CD8-positive, alpha-beta memory T cell (primary cell): ENCODE measurements at regions not wholly inside any gene's neighbourhood (a gene's known extent, or its start where the extent isn't known, plus 50 kb on each side); places are given as distances from the start of the nearest gene placed in this dataset.
A peak's percentile ranks its signal among the peaks of the same experiment; 100 is the strongest.

Experiments used
- CTCF ChIA-PET: fragments of 350-600 bp; sonication (Branson Sonifier 250); formaldehyde crosslinking; loops from one replicate; lab custom pipeline; 2021; ENCODE audit warnings: antibody characterized with exemption; lab: Charles Lee
- POLR2A ChIA-PET: fragments of 350-600 bp; sonication (Branson Sonifier 250); formaldehyde crosslinking; loops from one replicate; lab custom pipeline; 2021; ENCODE audit warnings: antibody characterized with exemption; lab: Charles Lee
- DNase-seq, 5 donors: peaks; one replicate each; pipeline versions ENCODE4 v3.0.0 to v3.0.0-alpha.2; 2020 to 2022; ENCODE audit warnings: mixed read lengths in 1 of 5
- H3K27ac ChIP-seq: one replicate; pipeline ENCODE4 v1.7.0; 2013; ENCODE audit warnings: low read depth, mild to moderate bottlenecking, low read length, moderate library complexity
- H3K27me3 ChIP-seq: 2 replicates; pipeline ENCODE4 v1.7.0; 2013; ENCODE audit warnings: low read length, mild to moderate bottlenecking; ENCODE audit not compliant: insufficient read depth, poor library complexity, severe bottlenecking
- H3K36me3 ChIP-seq: 2 replicates; pipeline ENCODE4 v1.7.0; 2013; ENCODE audit warnings: mild to moderate bottlenecking, low read length, moderate library complexity; ENCODE audit not compliant: insufficient read depth
- H3K4me1 ChIP-seq: 2 replicates; pipeline ENCODE4 v1.7.0; 2013; ENCODE audit warnings: mild to moderate bottlenecking, low read length, moderate library complexity; ENCODE audit not compliant: insufficient read depth
- H3K4me3 ChIP-seq: 2 replicates; pipeline ENCODE4 v1.7.0; 2013; ENCODE audit warnings: mild to moderate bottlenecking, low read length
- H3K9me3 ChIP-seq: 2 replicates; pipeline ENCODE4 v1.7.0; 2013; ENCODE audit warnings: mild to moderate bottlenecking, low read length
- H3K27ac Mint-ChIP-seq, 8 donors: one replicate each; pipeline ENCODE4 v1.8.0; 2020 to 2021; ENCODE audit warnings: mixed read lengths in 8 of 8, mild to moderate bottlenecking in 6 of 8, inconsistent platforms in 3 of 8, moderate library complexity in 3 of 8
- H3K27me3 Mint-ChIP-seq, 2 donors: one replicate each; pipeline ENCODE4 v1.8.0; 2020 to 2021; ENCODE audit warnings: mixed read lengths in 2 of 2, mild to moderate bottlenecking in 1 of 2, moderate library complexity in 1 of 2
- H3K36me3 Mint-ChIP-seq, 3 donors: one replicate each; pipeline ENCODE4 v1.8.0; 2020 to 2021; ENCODE audit warnings: mixed read lengths in 3 of 3, inconsistent platforms in 1 of 3, mild to moderate bottlenecking in 1 of 3
- H3K4me1 Mint-ChIP-seq, 3 donors: one replicate each; pipeline ENCODE4 v1.8.0; 2020 to 2021; ENCODE audit warnings: mixed read lengths in 3 of 3, inconsistent platforms in 1 of 3, mild to moderate bottlenecking in 1 of 3
- H3K4me3 Mint-ChIP-seq, 7 donors: one replicate each; pipeline ENCODE4 v1.8.0; 2020 to 2021; ENCODE audit warnings: mixed read lengths in 7 of 7, mild to moderate bottlenecking in 6 of 7, moderate library complexity in 4 of 7, inconsistent platforms in 2 of 7
- H3K9me3 Mint-ChIP-seq, 5 donors: one replicate each; pipeline ENCODE4 v1.8.0; 2020 to 2022; ENCODE audit warnings: mixed read lengths in 5 of 5, mild to moderate bottlenecking in 3 of 5, moderate library complexity in 2 of 5, inconsistent platforms in 1 of 5

DNA sequence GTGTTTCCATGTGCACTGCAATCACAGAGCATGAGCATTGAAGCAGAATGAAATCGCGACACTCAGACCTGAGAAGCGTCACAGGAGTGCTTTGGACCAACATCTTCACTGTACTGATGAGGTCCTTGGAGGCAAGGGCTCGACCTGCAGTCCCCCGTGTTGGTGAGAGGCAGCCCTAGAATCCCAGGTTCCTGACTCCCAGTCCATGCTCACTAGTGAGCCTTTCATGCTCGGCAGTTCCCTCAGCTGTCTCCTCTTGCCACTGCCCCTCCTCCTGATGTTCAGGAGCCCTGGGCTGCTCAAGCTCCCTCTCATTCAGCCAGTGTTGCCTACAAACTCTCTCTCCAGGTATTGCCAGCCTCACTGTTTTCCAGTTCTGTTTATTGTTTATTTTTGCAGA is 291.4 kb downstream of the DYSF start:
- ChIA-PET POLR2A (no interaction called here), CTCF (no interaction called here)
- peaks cover 14 to 15% of the 10 kb centered on the region in 2 donors for H3K27me3 Mint-ChIP-seq
- Histone ChIP-seq H3K27me3 (no peaks in the 10 kb centered on the region), H3K9me3 (no peaks in the 10 kb centered on the region), H3K4me3 (no peak overlapping the region), H3K36me3 (no peaks in the 10 kb centered on the region), H3K4me1 (no peaks in the 10 kb centered on the region), H3K27ac (no peak overlapping the region)
- no peaks in the 10 kb centered on the region for H3K36me3 Mint-ChIP-seq
- peaks cover 0 to 3% (median 0%) of the 10 kb centered on the region in 5 donors for H3K9me3 Mint-ChIP-seq
- no peaks in the 10 kb centered on the region for H3K4me1 Mint-ChIP-seq
- no peak overlapping the region for H3K4me3 Mint-ChIP-seq
- DNase-seq: no peak
- no peak overlapping the region for H3K27ac Mint-ChIP-seq

GRCh38 chr2:71743995-71744675 is 290.8 kb downstream of the DYSF start:
- Histone ChIP-seq H3K27ac (no peak overlapping the region), H3K27me3 (no peaks in the 10 kb centered on the region), H3K4me1 (no peaks in the 10 kb centered on the region), H3K36me3 (no peaks in the 10 kb centered on the region), H3K9me3 (no peaks in the 10 kb centered on the region), H3K4me3 (no peak overlapping the region)
- peaks cover 13 to 14% of the 10 kb centered on the region in 2 donors for H3K27me3 Mint-ChIP-seq
- no peak overlapping the region for H3K27ac Mint-ChIP-seq
- H3K9me3 Mint-ChIP-seq: peaks cover 0 to 3% (median 0%) of the 10 kb centered on the region in 5 donors
- CTCF ChIA-PET: no interaction called here
- DNase-seq: no peak
- no peaks in the 10 kb centered on the region for H3K4me1 Mint-ChIP-seq
- H3K36me3 Mint-ChIP-seq: no peaks in the 10 kb centered on the region
- POLR2A ChIA-PET: no interaction called here
- H3K4me3 Mint-ChIP-seq: no peak overlapping the region

- DNase-seq: no peak
- Mint-ChIP-seq H3K27me3 (peaks cover 9 to 11% of the 10 kb centered on the region in 2 donors), H3K9me3 (peaks cover 0 to 3% (median 0%) of the 10 kb centered on the region in 5 donors), H3K36me3 (no peaks in the 10 kb centered on the region), H3K4me3 (no peak overlapping the region), H3K4me1 (no peaks in the 10 kb centered on the region), H3K27ac (no peak overlapping the region)
- no peaks in the 10 kb centered on the region for H3K9me3 ChIP-seq
- H3K27me3 ChIP-seq: no peaks in the 10 kb centered on the region
- no peaks in the 10 kb centered on the region for H3K4me1 ChIP-seq
- H3K4me3 ChIP-seq: no peak overlapping the region
- ChIA-PET CTCF (no interaction called here), POLR2A (no interaction called here)
- H3K36me3 ChIP-seq: no peaks in the 10 kb centered on the region
- H3K27ac ChIP-seq: peak overlapping the region; percentile 47
Observed at GRCh38 chr2:71742953-71743601, 289.7 kb downstream of the DYSF start.

DNA sequence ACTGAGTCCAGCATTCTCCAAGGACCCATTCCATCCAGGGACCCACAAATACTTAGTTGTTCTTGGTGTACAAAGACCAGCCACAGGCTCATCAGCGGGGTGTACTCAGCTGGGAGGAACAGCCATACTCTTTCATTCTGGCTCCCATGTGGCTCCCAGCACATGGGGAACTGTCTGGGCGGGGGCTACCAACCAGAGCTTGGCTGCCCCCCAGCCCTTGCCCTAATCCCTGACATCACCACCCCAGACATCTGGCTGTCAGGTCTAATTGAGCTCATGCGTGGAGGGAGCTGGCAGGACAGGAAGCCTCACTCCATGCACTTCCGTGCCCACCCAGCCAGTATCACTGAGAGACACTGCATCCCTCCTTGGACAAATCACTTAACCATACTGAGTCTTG is 283.6 kb downstream of the DYSF start:
- peaks cover 6 to 21% of the 10 kb centered on the region in 2 donors for H3K27me3 Mint-ChIP-seq
- no peaks in the 10 kb centered on the region for H3K4me1 Mint-ChIP-seq

GRCh38 chr2:71736091-71736861 is 282.9 kb downstream of the DYSF start:
- Mint-ChIP-seq H3K4me1 (no peaks in the 10 kb centered on the region), H3K4me3 (no peak overlapping the region), H3K27ac (no peak overlapping the region), H3K27me3 (peaks cover 5 to 21% of the 10 kb centered on the region in 2 donors), H3K36me3 (no peaks in the 10 kb centered on the region), H3K9me3 (peaks cover 0 to 6% (median 0%) of the 10 kb centered on the region in 5 donors)
- Histone ChIP-seq H3K4me1 (no peaks in the 10 kb centered on the region), H3K9me3 (no peaks in the 10 kb centered on the region), H3K27ac (no peak overlapping the region), H3K27me3 (no peaks in the 10 kb centered on the region), H3K36me3 (no peaks in the 10 kb centered on the region), H3K4me3 (no peak overlapping the region)
- CTCF ChIA-PET: no interaction called here
- POLR2A ChIA-PET: no interaction called here
- DNase-seq: no peak

More for the DNA sequence above, 283.6 kb downstream of the DYSF start:
- no peaks in the 10 kb centered on the region for H3K4me1 ChIP-seq
- no peaks in the 10 kb centered on the region for H3K36me3 Mint-ChIP-seq
- H3K4me3 ChIP-seq: no peak overlapping the region
- ChIA-PET CTCF (no interaction called here), POLR2A (no interaction called here)
- no peaks in the 10 kb centered on the region for H3K36me3 ChIP-seq
- no peak overlapping the region for H3K4me3 Mint-ChIP-seq
- peaks cover 0 to 6% (median 0%) of the 10 kb centered on the region in 5 donors for H3K9me3 Mint-ChIP-seq
- no peaks in the 10 kb centered on the region for H3K27me3 ChIP-seq
- H3K9me3 ChIP-seq: no peaks in the 10 kb centered on the region
- H3K27ac ChIP-seq: no peak overlapping the region
- no peak overlapping the region for H3K27ac Mint-ChIP-seq
- no peak for DNase-seq
